ENCODE measurements at regions not wholly inside any gene's neighbourhood (a gene's known extent, or its start where the extent isn't known, plus 50 kb on each side); places are given as distances from the start of the nearest gene placed in this dataset.

DNA sequence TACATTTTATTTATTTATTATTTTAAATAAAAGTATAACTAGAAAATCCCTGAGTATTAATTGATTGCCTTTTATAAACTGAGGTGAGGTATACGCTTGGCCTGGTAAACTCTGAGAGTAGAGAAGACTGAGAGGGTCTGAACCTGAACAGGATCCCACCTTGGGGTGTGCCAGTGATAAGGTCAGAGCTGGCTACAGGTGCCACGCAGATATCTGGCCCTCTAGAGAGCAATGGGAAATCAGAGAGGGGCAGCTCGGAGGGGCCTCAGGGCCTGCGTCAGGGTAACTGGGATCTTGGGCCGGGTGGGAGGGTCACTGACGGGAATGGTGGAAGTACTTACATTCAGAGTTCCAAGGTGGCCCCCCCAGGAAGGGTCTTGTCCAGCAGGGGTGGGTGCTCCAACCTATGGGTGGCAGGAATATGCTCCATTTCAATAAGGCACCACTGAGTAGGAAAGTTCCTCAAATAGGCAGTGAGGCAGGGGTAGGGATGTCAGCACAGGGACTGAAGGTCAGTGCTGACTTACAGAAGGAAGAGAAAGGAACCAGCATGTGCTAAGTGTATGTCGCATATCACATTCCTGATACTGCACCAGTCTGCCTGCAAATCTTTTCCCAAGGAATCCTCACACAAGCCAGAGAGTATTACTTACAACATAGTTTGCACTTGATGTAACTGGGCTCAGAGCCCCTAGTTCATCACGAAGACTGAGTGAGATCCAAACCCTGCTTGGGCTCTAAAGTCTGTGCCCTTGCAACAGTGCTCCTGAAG is 706.0 kb upstream of the RAB6C start:
- TF ChIP-seq EZH2phosphoT487 (IDR thresholded peaks at IDR 0.05; ENCODE audit: borderline replicate concordance, low read depth) = no peak
- TF ChIP-seq, protein P1, sequence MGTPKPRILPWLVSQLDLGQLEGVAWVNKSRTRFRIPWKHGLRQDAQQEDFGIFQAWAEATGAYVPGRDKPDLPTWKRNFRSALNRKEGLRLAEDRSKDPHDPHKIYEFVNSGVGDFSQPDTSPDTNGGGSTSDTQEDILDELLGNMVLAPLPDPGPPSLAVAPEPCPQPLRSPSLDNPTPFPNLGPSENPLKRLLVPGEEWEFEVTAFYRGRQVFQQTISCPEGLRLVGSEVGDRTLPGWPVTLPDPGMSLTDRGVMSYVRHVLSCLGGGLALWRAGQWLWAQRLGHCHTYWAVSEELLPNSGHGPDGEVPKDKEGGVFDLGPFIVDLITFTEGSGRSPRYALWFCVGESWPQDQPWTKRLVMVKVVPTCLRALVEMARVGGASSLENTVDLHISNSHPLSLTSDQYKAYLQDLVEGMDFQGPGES (IDR thresholded peaks at IDR 0.05; ENCODE audit: low read depth, low read length) = no peak
- TF ChIP-seq, protein P2, sequence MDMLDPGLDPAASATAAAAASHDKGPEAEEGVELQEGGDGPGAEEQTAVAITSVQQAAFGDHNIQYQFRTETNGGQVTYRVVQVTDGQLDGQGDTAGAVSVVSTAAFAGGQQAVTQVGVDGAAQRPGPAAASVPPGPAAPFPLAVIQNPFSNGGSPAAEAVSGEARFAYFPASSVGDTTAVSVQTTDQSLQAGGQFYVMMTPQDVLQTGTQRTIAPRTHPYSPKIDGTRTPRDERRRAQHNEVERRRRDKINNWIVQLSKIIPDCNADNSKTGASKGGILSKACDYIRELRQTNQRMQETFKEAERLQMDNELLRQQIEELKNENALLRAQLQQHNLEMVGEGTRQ (IDR thresholded peaks at IDR 0.05; ENCODE audit: borderline replicate concordance, low read depth, low read length) = no peak
- TF ChIP-seq, protein P3, sequence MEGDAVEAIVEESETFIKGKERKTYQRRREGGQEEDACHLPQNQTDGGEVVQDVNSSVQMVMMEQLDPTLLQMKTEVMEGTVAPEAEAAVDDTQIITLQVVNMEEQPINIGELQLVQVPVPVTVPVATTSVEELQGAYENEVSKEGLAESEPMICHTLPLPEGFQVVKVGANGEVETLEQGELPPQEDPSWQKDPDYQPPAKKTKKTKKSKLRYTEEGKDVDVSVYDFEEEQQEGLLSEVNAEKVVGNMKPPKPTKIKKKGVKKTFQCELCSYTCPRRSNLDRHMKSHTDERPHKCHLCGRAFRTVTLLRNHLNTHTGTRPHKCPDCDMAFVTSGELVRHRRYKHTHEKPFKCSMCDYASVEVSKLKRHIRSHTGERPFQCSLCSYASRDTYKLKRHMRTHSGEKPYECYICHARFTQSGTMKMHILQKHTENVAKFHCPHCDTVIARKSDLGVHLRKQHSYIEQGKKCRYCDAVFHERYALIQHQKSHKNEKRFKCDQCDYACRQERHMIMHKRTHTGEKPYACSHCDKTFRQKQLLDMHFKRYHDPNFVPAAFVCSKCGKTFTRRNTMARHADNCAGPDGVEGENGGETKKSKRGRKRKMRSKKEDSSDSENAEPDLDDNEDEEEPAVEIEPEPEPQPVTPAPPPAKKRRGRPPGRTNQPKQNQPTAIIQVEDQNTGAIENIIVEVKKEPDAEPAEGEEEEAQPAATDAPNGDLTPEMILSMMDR (IDR thresholded peaks at IDR 0.05) = no peak
- no peak for TF ChIP-seq RCOR1 (IDR thresholded peaks at IDR 0.05; ENCODE audit: low read length)
- no peak for TF ChIP-seq RAD21 (IDR thresholded peaks at IDR 0.05; ENCODE audit: low read length)
- TF ChIP-seq SMC3 (IDR thresholded peaks at IDR 0.05; ENCODE audit: low read depth, low read length) = no peak
- no peak for TF ChIP-seq YY1 (IDR thresholded peaks at IDR 0.05; ENCODE audit: low read depth)
- TF ChIP-seq TAF1 (IDR thresholded peaks at IDR 0.05; ENCODE audit: borderline replicate concordance, low read depth, low read length) = no peak
- TF ChIP-seq MXI1 (IDR thresholded peaks at IDR 0.05; ENCODE audit: low read depth, low read length) = no peak
- TF ChIP-seq JUND (IDR thresholded peaks at IDR 0.05) = no peak
- no peak for TF ChIP-seq SIN3A (IDR thresholded peaks at IDR 0.05; ENCODE audit: borderline replicate concordance, low read depth, low read length)
- TF ChIP-seq, protein P4, sequence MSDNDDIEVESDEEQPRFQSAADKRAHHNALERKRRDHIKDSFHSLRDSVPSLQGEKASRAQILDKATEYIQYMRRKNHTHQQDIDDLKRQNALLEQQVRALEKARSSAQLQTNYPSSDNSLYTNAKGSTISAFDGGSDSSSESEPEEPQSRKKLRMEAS (IDR thresholded peaks at IDR 0.05; ENCODE audit: low read depth) = no peak

Data from SK-N-SH (cell line).